ENCODE measurements at regions not wholly inside any gene's neighbourhood (a gene's known extent, or its start where the extent isn't known, plus 50 kb on each side); places are given as distances from the start of the nearest gene placed in this dataset.
"Not testable (repeated sequence)": the region's sequence is repeated elsewhere in the genome, so short reads cannot be mapped to it uniquely, and the experiment has no call there.

- DNase-seq (ENCODE audit: low read depth, low spot score): no peak
Observed at GRCh38 chr18:39200153-39200552, 1634.6 kb upstream of the CELF4 start.

GRCh38 chr18:39199231-39199855, 1633.7 kb upstream of the CELF4 start:
- no peak for DNase-seq (ENCODE audit: low read depth, low spot score)
- H3K27ac ChIP-seq: no peak overlapping the region

More at GRCh38 chr18:39200153-39200552, 1634.6 kb upstream of the CELF4 start:
- no peak overlapping the region for H3K27ac ChIP-seq

GRCh38 chr18:39198376-39198775, 1632.8 kb upstream of the CELF4 start:
- peak; percentile 36 for DNase-seq (ENCODE audit: low read depth, low spot score)
- no peak overlapping the region for H3K27ac ChIP-seq

GRCh38 chr18:39191931-39192330, 1626.3 kb upstream of the CELF4 start:
- no peak for DNase-seq (ENCODE audit: low read depth, low spot score)
- H3K27ac ChIP-seq: no peak overlapping the region

GRCh38 chr18:39191058-39191457, 1625.5 kb upstream of the CELF4 start:
- DNase-seq (ENCODE audit: low read depth, low spot score): no peak
- no peak overlapping the region for H3K27ac ChIP-seq

GRCh38 chr18:39190508-39190907, 1624.9 kb upstream of the CELF4 start:
- DNase-seq (ENCODE audit: low read depth, low spot score): no peak
- no peak overlapping the region for H3K27ac ChIP-seq

GRCh38 chr18:39188278-39188677, 1622.7 kb upstream of the CELF4 start:
- no peak overlapping the region for H3K27ac ChIP-seq
- no peak for DNase-seq (ENCODE audit: low read depth, low spot score)

- DNase-seq (ENCODE audit: low read depth, low spot score): no peak
- no peak overlapping the region for H3K27ac ChIP-seq
Observed at GRCh38 chr18:39186008-39186407, 1620.4 kb upstream of the CELF4 start.

GRCh38 chr18:39184176-39184575, 1618.6 kb upstream of the CELF4 start:
- DNase-seq (ENCODE audit: low read depth, low spot score): no peak
- H3K27ac ChIP-seq: no peak overlapping the region

GRCh38 chr18:39178166-39178565, 1612.6 kb upstream of the CELF4 start:
- H3K27ac ChIP-seq: no peak overlapping the region
- no peak for DNase-seq (ENCODE audit: low read depth, low spot score)

GRCh38 chr18:39172695-39173421, 1607.3 kb upstream of the CELF4 start:
- DNase-seq (ENCODE audit: low read depth, low spot score): no peak
- no peak overlapping the region for H3K27ac ChIP-seq

- no peak overlapping the region for H3K27ac ChIP-seq
- no peak for DNase-seq (ENCODE audit: low read depth, low spot score)
Observed at GRCh38 chr18:39168723-39169122, 1603.1 kb upstream of the CELF4 start.

- H3K27ac ChIP-seq: no peak overlapping the region
- DNase-seq (ENCODE audit: low read depth, low spot score): no peak
Observed at GRCh38 chr18:39167990-39168389, 1602.4 kb upstream of the CELF4 start.

GRCh38 chr18:39166776-39167175, 1601.2 kb upstream of the CELF4 start:
- DNase-seq (ENCODE audit: low read depth, low spot score): no peak
- H3K27ac ChIP-seq: no peak overlapping the region

- no peak overlapping the region for H3K27ac ChIP-seq
- no peak for DNase-seq (ENCODE audit: low read depth, low spot score)
Observed at GRCh38 chr18:39162013-39162827, 1596.6 kb upstream of the CELF4 start.

GRCh38 chr18:39149211-39149806, 1583.7 kb upstream of the CELF4 start:
- no peak overlapping the region for H3K27ac ChIP-seq
- DNase-seq (ENCODE audit: low read depth, low spot score): no peak

GRCh38 chr18:39134255-39134654, 1568.7 kb upstream of the CELF4 start:
- no peak overlapping the region for H3K27ac ChIP-seq
- no peak for DNase-seq (ENCODE audit: low read depth, low spot score)

- not testable (repeated sequence) for DNase-seq (ENCODE audit: low read depth, low spot score); H3K27ac ChIP-seq
Observed at GRCh38 chr18:39127538-39127937, 1561.9 kb upstream of the CELF4 start.

GRCh38 chr18:39113790-39114189, 1548.2 kb upstream of the CELF4 start:
- no peak for DNase-seq (ENCODE audit: low read depth, low spot score)
- H3K27ac ChIP-seq: no peak overlapping the region

- no peak overlapping the region for H3K27ac ChIP-seq
- no peak for DNase-seq (ENCODE audit: low read depth, low spot score)
Observed at GRCh38 chr18:39105104-39105503, 1539.5 kb upstream of the CELF4 start.

- DNase-seq (ENCODE audit: low read depth, low spot score): no peak
- no peak overlapping the region for H3K27ac ChIP-seq
Observed at GRCh38 chr18:39072970-39073369, 1507.4 kb upstream of the CELF4 start.
